ENCODE measurements at regions not wholly inside any gene's neighbourhood (a gene's known extent, or its start where the extent isn't known, plus 50 kb on each side); places are given as distances from the start of the nearest gene placed in this dataset.

DNA sequence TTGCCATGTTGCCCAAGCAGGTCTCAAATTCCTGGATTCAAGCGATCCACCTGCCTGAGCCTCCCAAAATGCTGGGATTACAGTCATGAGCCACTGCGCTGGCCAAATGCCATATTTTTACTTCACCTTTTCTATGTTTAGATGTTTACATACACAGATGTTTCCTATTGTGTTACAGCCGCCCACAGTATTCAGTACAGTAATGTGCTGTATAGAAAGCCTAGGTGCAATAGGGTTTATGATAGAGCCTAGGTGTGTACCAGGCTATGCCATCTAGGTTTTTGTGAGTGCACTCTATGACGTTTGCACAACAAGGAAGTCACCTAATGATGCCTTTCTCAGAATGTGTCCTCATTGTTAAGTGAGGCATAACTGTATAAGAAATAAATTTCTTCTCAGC is 153.4 kb downstream of the CHRM3 start:
- H3K23me2 ChIP-seq (ENCODE audit: low read depth, low read length): no peaks in the 10 kb centered on the region
- H2AFZ ChIP-seq (ENCODE audit: low read length): no peak overlapping the region
- H4K91ac ChIP-seq (replicated peaks; ENCODE audit: insufficient read length, low read length): no peak overlapping the region
- 93% methylated on average over 4 of the region's 4 CpGs; no CpG with 5 or more reads in 1 of the 2 experiments for WGBS, 2 experiments (ENCODE audit: extremely low coverage in 1 of 2, insufficient coverage in 1 of 2, insufficient read length in 1 of 2, insufficient replicate concordance in 2 of 2, low coverage in 1 of 2, low lambda C conversion rate in 2 of 2, missing lambda C conversion rate in 1 of 2)
- no peaks in the 10 kb centered on the region for H3K79me2 ChIP-seq (ENCODE audit: control insufficient read depth in 1 of 2, insufficient read depth in 2 of 2, low read length in 2 of 2)
- no peak for DNase-seq (ENCODE audit: low read depth in 1 of 2, low spot score in 2 of 2)
- no peak overlapping the region for H3K14ac ChIP-seq (ENCODE audit: insufficient read length)
- no peak overlapping the region for H4K8ac ChIP-seq (ENCODE audit: extremely low read depth, insufficient read depth, low read length)
- no peak overlapping the region for H3K4ac ChIP-seq (replicated peaks; ENCODE audit: insufficient read length, low read depth, low read length)
- FAIRE-seq: no peak
- no peak overlapping the region for H3K56ac ChIP-seq (replicated peaks; ENCODE audit: insufficient read length, low read depth, low read length)
- H3K23ac ChIP-seq (ENCODE audit: insufficient read length): no peak overlapping the region
- H2BK15ac ChIP-seq (ENCODE audit: low read length): no peak overlapping the region
- no peak overlapping the region for H2BK20ac ChIP-seq (ENCODE audit: low read length)
- H3K79me1 ChIP-seq (ENCODE audit: low read depth, low read length): no peaks in the 10 kb centered on the region
- no peak overlapping the region for H3K9ac ChIP-seq (replicated peaks in 1 of 4; ENCODE audit: extremely low read depth in 1 of 4, low read depth in 3 of 4, low read length in 3 of 4)
- no peak overlapping the region for H2BK5ac ChIP-seq (ENCODE audit: low read depth, low read length)
- no peak overlapping the region for H3K18ac ChIP-seq (ENCODE audit: extremely low read depth, low read length)
- CTCF ChIA-PET (ENCODE audit: partially characterized antibody): interaction anchor here (1.0 kb wide), 1 partner anchor 15 kb away, joined by 3 read pairs; no protein-coding TSS in a partner anchor
- H3K4me2 ChIP-seq (ENCODE audit: insufficient read depth in 1 of 2, low read depth in 2 of 2, low read length in 2 of 2): no peak overlapping the region
- no peaks in the 10 kb centered on the region; a peak in 1 of 7 replicates for H3K4me1 ChIP-seq (replicated peaks in 1 of 4; ENCODE audit: control insufficient read depth in 3 of 4, insufficient read depth in 4 of 4, low read length in 3 of 4)
- no peak overlapping the region for H2BK12ac ChIP-seq (ENCODE audit: low read depth, low read length)
- peaks cover 0 to under 1% (median 0%) of the 10 kb centered on the region in 4 experiments; a peak in 1 of 7 replicates for H3K27me3 ChIP-seq (replicated peaks in 1 of 4; ENCODE audit: control insufficient read depth in 3 of 4, extremely low read depth in 1 of 4, insufficient read depth in 3 of 4, low read length in 3 of 4)
- H4K20me1 ChIP-seq (replicated peaks in 1 of 2; ENCODE audit: control insufficient read depth in 1 of 2, insufficient read depth in 2 of 2, low read length in 2 of 2): no peaks in the 10 kb centered on the region
- H3K9me3 ChIP-seq (ENCODE audit: insufficient read depth in 2 of 2, low read depth in 1 of 2, low read length in 1 of 2): no peaks in the 10 kb centered on the region
- no peak overlapping the region for H3K27ac ChIP-seq (ENCODE audit: low read depth, low read length)
- POLR2A ChIA-PET (ENCODE audit: partially characterized antibody): no interaction called here
- no peaks in the 10 kb centered on the region for H3K36me3 ChIP-seq (ENCODE audit: control insufficient read depth in 2 of 4, insufficient read depth in 4 of 4, low read length in 3 of 4)
- H2BK120ac ChIP-seq (replicated peaks; ENCODE audit: low read depth, low read length): no peak overlapping the region
- H4K5ac ChIP-seq (ENCODE audit: insufficient read length, low read depth, low read length): no peak overlapping the region
- H3K4me3 ChIP-seq (ENCODE audit: extremely low read depth in 1 of 4, insufficient read depth in 2 of 4, low read depth in 3 of 4, low read length in 4 of 4): no peak overlapping the region
- H2AK5ac ChIP-seq (ENCODE audit: low read depth, low read length): no peak overlapping the region
- TF ChIP-seq NANOG (IDR thresholded peaks at IDR 0.05; ENCODE audit: insufficient read depth, low read depth, low read length, poor library complexity, severe bottlenecking) (no peak), SIRT6 (IDR thresholded peaks at IDR 0.05; ENCODE audit: low read length) (no peak), KDM4A (IDR thresholded peaks at IDR 0.05; ENCODE audit: low read depth, low read length, severe bottlenecking) (no peak), CBX8 (IDR thresholded peaks at IDR 0.05; ENCODE audit: borderline replicate concordance, low read depth, low read length) (no peak), MAFK (IDR thresholded peaks at IDR 0.05; ENCODE audit: low read depth, low read length) (no peak), SAP30 (IDR thresholded peaks at IDR 0.05; ENCODE audit: insufficient read depth, insufficient replicate concordance, low read length) (no peak), TAF1 (IDR thresholded peaks at IDR 0.05; ENCODE audit: low read depth, low read length) (no peak), CHD1 (IDR thresholded peaks at IDR 0.05; ENCODE audit: low read depth, low read length) (no peak)
- TF ChIP-seq, protein P1, sequence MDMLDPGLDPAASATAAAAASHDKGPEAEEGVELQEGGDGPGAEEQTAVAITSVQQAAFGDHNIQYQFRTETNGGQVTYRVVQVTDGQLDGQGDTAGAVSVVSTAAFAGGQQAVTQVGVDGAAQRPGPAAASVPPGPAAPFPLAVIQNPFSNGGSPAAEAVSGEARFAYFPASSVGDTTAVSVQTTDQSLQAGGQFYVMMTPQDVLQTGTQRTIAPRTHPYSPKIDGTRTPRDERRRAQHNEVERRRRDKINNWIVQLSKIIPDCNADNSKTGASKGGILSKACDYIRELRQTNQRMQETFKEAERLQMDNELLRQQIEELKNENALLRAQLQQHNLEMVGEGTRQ (IDR thresholded peaks at IDR 0.05; ENCODE audit: low read length): no peak
- TF ChIP-seq, protein P2, sequence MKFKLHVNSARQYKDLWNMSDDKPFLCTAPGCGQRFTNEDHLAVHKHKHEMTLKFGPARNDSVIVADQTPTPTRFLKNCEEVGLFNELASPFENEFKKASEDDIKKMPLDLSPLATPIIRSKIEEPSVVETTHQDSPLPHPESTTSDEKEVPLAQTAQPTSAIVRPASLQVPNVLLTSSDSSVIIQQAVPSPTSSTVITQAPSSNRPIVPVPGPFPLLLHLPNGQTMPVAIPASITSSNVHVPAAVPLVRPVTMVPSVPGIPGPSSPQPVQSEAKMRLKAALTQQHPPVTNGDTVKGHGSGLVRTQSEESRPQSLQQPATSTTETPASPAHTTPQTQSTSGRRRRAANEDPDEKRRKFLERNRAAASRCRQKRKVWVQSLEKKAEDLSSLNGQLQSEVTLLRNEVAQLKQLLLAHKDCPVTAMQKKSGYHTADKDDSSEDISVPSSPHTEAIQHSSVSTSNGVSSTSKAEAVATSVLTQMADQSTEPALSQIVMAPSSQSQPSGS (IDR thresholded peaks at IDR 0.05; ENCODE audit: low read length): no peak

Data from H1 (cell line).